ENCODE measurements at regions not wholly inside any gene's neighbourhood (a gene's known extent, or its start where the extent isn't known, plus 50 kb on each side); places are given as distances from the start of the nearest gene placed in this dataset.
"Not testable (repeated sequence)": the region's sequence is repeated elsewhere in the genome, so short reads cannot be mapped to it uniquely, and the experiment has no call there.

- H3K9me3 Mint-ChIP-seq: peaks cover 5% of the 10 kb centered on the region
- H3K36me3 Mint-ChIP-seq: no peaks in the 10 kb centered on the region
- no peaks in the 10 kb centered on the region for H3K27me3 Mint-ChIP-seq
- no peak for TF ChIP-seq CTCF (conservative IDR thresholded peaks at IDR 0.05)
- DNase-seq (ENCODE audit: extremely low spot score, unreplicated experiment): no peak
- H3K4me1 Mint-ChIP-seq (ENCODE audit: unreplicated experiment): no peaks in the 10 kb centered on the region
- H3K4me3 Mint-ChIP-seq: no peak overlapping the region
- no peak overlapping the region for H3K27ac Mint-ChIP-seq
Observed at GRCh38 chr6:81023709-81024108, 728.8 kb downstream of the TENT5A start.

GRCh38 chr6:81023007-81023582 is 729.4 kb downstream of the TENT5A start:
- peaks cover 5% of the 10 kb centered on the region for H3K9me3 Mint-ChIP-seq

GRCh38 chr6:81017586-81017985 is 734.9 kb downstream of the TENT5A start:
- not testable (repeated sequence) for DNase-seq (ENCODE audit: extremely low spot score, unreplicated experiment); H3K36me3 Mint-ChIP-seq; H3K4me1 Mint-ChIP-seq (ENCODE audit: unreplicated experiment); H3K27me3 Mint-ChIP-seq; H3K27ac Mint-ChIP-seq; H3K9me3 Mint-ChIP-seq; H3K4me3 Mint-ChIP-seq

More at GRCh38 chr6:81023007-81023582, 729.4 kb downstream of the TENT5A start:
- no peak for DNase-seq (ENCODE audit: extremely low spot score, unreplicated experiment)
- Mint-ChIP-seq H3K27ac (no peak overlapping the region), H3K4me1 (ENCODE audit: unreplicated experiment) (no peaks in the 10 kb centered on the region), H3K27me3 (no peaks in the 10 kb centered on the region), H3K36me3 (no peaks in the 10 kb centered on the region), H3K4me3 (no peak overlapping the region)
- TF ChIP-seq CTCF (conservative IDR thresholded peaks at IDR 0.05): no peak

GRCh38 chr6:81003894-81004293 is 748.6 kb downstream of the TENT5A start:
- Mint-ChIP-seq H3K27ac (no peak overlapping the region), H3K4me1 (ENCODE audit: unreplicated experiment) (no peaks in the 10 kb centered on the region), H3K27me3 (no peaks in the 10 kb centered on the region), H3K9me3 (no peaks in the 10 kb centered on the region), H3K36me3 (no peaks in the 10 kb centered on the region), H3K4me3 (no peak overlapping the region)
- no peak for TF ChIP-seq CTCF (conservative IDR thresholded peaks at IDR 0.05)
- no peak for DNase-seq (ENCODE audit: extremely low spot score, unreplicated experiment)

GRCh38 chr6:81003156-81003555 is 749.3 kb downstream of the TENT5A start:
- Mint-ChIP-seq H3K9me3 (no peaks in the 10 kb centered on the region), H3K27me3 (no peaks in the 10 kb centered on the region), H3K27ac (no peak overlapping the region), H3K4me3 (no peak overlapping the region), H3K4me1 (ENCODE audit: unreplicated experiment) (no peaks in the 10 kb centered on the region), H3K36me3 (no peaks in the 10 kb centered on the region)
- no peak for DNase-seq (ENCODE audit: extremely low spot score, unreplicated experiment)
- TF ChIP-seq CTCF (conservative IDR thresholded peaks at IDR 0.05): no peak

DNA sequence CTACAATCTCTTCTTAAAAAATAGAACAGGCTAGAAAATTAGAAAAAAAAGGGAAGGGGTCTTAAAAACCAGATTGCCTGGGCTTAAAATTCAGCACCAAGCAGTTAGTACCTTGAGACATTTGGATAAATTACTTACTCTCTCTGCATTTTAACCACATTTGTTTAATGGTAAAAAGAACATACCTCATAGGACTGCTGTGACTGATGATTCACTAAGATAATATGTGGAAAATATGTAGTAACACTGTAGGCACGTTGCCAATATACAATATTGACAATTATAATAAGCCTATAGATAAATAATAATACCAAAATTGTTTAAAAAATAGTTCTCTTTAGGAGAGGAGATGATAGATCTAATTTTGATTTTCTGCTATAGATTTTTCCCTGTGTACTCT is 750.4 kb downstream of the TENT5A start:
- Mint-ChIP-seq H3K4me1 (ENCODE audit: unreplicated experiment) (no peaks in the 10 kb centered on the region), H3K9me3 (no peaks in the 10 kb centered on the region), H3K27ac (no peak overlapping the region), H3K27me3 (no peaks in the 10 kb centered on the region), H3K4me3 (no peak overlapping the region), H3K36me3 (no peaks in the 10 kb centered on the region)
- DNase-seq (ENCODE audit: extremely low spot score, unreplicated experiment): no peak
- no peak for TF ChIP-seq CTCF (conservative IDR thresholded peaks at IDR 0.05)
